Natural killer cell treated with Interleukin-12 subunit alpha and Interleukin-12 subunit beta and Interleukin-15 and Interleukin-18, amount 100 ng/mL, for 72 hours (primary cell): ENCODE measurements at regions not wholly inside any gene's neighbourhood (a gene's known extent, or its start where the extent isn't known, plus 50 kb on each side); places are given as distances from the start of the nearest gene placed in this dataset.
"Not testable (repeated sequence)": the region's sequence is repeated elsewhere in the genome, so short reads cannot be mapped to it uniquely, and the experiment has no call there.

Experiments used
- ATAC-seq, 2 donors: fragments of 150-1000 bp; cut with Tn5 transposase in 1 of 2; sonication (Bioruptor Pico), chemical (Tn5 transposase) in 1 of 2; 2 replicates each; pipeline ENCODE4 v1.10.0; 2021
- DNase-seq: peaks from one replicate; pipeline ENCODE4 v3.0.0; 2022; ENCODE audit warnings: low spot score
- H3K27ac Mint-ChIP-seq, 2 donors: 1 replicate in 1 of 2; 2 replicates in 1 of 2; pipeline ENCODE4 v1.8.0; 2022; ENCODE audit warnings: mixed read lengths in 2 of 2, mild to moderate bottlenecking in 1 of 2, moderate library complexity in 1 of 2
- H3K27me3 Mint-ChIP-seq, 2 donors: 1 replicate in 1 of 2; 2 replicates in 1 of 2; pipeline ENCODE4 v1.8.0; 2022; ENCODE audit warnings: mixed read lengths in 2 of 2
- H3K36me3 Mint-ChIP-seq: one replicate; pipeline ENCODE4 v1.8.0; 2022; ENCODE audit warnings: mixed read lengths
- H3K4me1 Mint-ChIP-seq, 2 donors: 1 replicate in 1 of 2; 2 replicates in 1 of 2; pipeline ENCODE4 v1.8.0; 2022; ENCODE audit warnings: low read depth in 2 of 2, mixed read lengths in 2 of 2, mild to moderate bottlenecking in 1 of 2
- H3K4me3 Mint-ChIP-seq: one replicate; pipeline ENCODE4 v1.8.0; 2022; ENCODE audit warnings: mixed read lengths
- H3K9me3 Mint-ChIP-seq: 2 replicates; pipeline ENCODE4 v1.8.0; 2022; ENCODE audit warnings: mixed read lengths

DNA sequence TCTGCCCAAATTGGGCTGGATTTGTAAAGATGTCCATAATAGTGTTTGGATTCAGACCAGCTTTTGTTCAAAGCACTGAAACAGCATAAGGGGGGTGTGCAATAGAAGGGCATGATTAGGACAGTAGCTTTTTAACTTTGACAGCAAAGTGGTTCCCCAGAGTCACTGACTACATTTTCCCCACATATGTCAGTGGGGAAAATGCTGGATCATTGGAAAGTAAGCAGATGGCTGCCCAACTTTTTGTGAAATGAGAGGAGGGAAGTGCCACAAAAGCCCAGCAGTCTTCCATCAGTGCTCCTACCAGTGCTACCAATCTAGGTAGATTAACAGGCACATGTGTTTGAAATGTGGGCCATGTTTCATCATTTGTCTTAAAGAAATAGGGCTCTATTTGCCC, 162.8 kb downstream of the FZD1 start:
- Mint-ChIP-seq H3K4me1 (no peaks in the 10 kb centered on the region), H3K36me3 (no peaks in the 10 kb centered on the region), H3K27ac (no peak overlapping the region), H3K4me3 (no peak overlapping the region), H3K9me3 (peaks cover 12% of the 10 kb centered on the region), H3K27me3 (no peaks in the 10 kb centered on the region)
- DNase-seq: no peak
- ATAC-seq: no peak

- no peak for DNase-seq
- no peak for ATAC-seq
- Mint-ChIP-seq H3K9me3 (peaks cover 8% of the 10 kb centered on the region), H3K4me1 (no peaks in the 10 kb centered on the region), H3K27me3 (no peaks in the 10 kb centered on the region), H3K36me3 (no peaks in the 10 kb centered on the region), H3K27ac (no peak overlapping the region), H3K4me3 (no peak overlapping the region)
Measured at GRCh38 chr7:91431601-91432000, 167.4 kb downstream of the FZD1 start.

- H3K27ac Mint-ChIP-seq: no peak overlapping the region
- H3K4me3 Mint-ChIP-seq: no peak overlapping the region
- H3K27me3 Mint-ChIP-seq: no peaks in the 10 kb centered on the region
- H3K4me1 Mint-ChIP-seq: no peaks in the 10 kb centered on the region
- DNase-seq (no peak), ATAC-seq (no peak)
- peaks cover 10% of the 10 kb centered on the region for H3K36me3 Mint-ChIP-seq
- peaks cover 26% of the 10 kb centered on the region for H3K9me3 Mint-ChIP-seq
Measured at GRCh38 chr7:91434836-91435235, 170.6 kb downstream of the FZD1 start.

DNA sequence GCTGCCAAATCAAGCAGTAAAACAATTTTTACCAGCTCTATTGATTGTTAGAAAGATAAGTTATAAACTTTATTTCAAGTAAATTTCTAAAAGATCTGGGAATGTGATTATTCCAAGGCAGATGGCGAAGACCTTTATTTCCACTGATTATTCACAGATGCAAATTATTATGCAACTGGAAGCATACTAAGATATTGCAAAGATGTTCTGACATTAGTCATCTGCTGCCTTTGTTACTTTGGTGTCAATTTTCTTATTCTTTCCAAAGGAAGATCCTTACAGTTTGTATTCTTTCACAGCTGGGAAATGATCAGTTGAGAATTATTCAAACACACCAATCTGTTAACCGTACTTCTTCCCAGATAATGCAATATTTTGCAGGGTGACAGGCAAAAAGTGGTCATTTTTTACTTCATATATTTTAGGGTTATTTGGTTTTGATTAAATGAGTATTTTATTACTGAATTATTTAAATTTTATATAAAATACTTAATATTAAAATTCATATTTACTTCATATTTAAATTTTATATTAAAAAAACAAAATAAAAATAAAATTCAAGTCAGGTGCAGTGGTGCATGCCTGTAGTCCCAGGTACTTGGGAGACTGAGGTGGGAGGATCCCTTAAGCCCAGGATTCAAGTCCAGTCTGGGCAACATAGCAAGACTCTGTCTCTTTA, 171.3 kb downstream of the FZD1 start:
- peaks cover 10% of the 10 kb centered on the region for H3K36me3 Mint-ChIP-seq
- H3K9me3 Mint-ChIP-seq: peaks cover 28% of the 10 kb centered on the region
- ATAC-seq (no peak), DNase-seq (no peak)
- H3K27ac Mint-ChIP-seq: no peak overlapping the region
- H3K4me1 Mint-ChIP-seq: no peaks in the 10 kb centered on the region
- no peak overlapping the region for H3K4me3 Mint-ChIP-seq
- H3K27me3 Mint-ChIP-seq: no peaks in the 10 kb centered on the region

- no peak for ATAC-seq
- Mint-ChIP-seq H3K4me1 (no peaks in the 10 kb centered on the region), H3K4me3 (no peak overlapping the region), H3K9me3 (peaks cover 25% of the 10 kb centered on the region), H3K27ac (no peak overlapping the region), H3K36me3 (peaks cover 10% of the 10 kb centered on the region), H3K27me3 (no peaks in the 10 kb centered on the region)
- DNase-seq: no peak
Measured at GRCh38 chr7:91436655-91437054, 172.4 kb downstream of the FZD1 start.

GRCh38 chr7:91440198-91440597, 176.0 kb downstream of the FZD1 start:
- not testable (repeated sequence) for H3K27me3 Mint-ChIP-seq, H3K27ac Mint-ChIP-seq, H3K36me3 Mint-ChIP-seq, DNase-seq, ATAC-seq, H3K4me3 Mint-ChIP-seq, H3K4me1 Mint-ChIP-seq
- peaks cover 32% of the 10 kb centered on the region for H3K9me3 Mint-ChIP-seq

- Mint-ChIP-seq H3K4me3 (no peak overlapping the region), H3K9me3 (peaks cover 31% of the 10 kb centered on the region), H3K36me3 (peaks cover 18% of the 10 kb centered on the region), H3K27ac (no peak overlapping the region), H3K27me3 (no peaks in the 10 kb centered on the region), H3K4me1 (no peaks in the 10 kb centered on the region)
- no peak for DNase-seq
- ATAC-seq: no peak
Measured at GRCh38 chr7:91443862-91444261, 179.6 kb downstream of the FZD1 start.

DNA sequence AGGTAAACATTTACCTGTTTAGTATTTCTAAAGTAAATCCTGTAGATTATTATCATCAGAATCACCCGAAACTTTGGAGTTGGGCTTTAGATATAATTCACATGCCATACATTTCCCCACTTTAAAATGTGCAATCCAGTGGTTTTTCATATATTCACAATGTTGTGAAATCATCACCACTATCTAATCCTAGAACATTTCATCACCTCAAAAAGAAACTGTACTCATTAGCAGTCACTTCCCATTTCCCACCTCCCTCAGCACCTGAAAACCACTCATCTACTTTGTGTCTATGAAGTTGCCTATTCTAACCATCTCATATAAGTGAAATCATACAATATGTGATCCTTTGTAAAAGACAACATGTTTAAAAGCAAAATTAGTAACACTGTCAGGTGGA, 182.6 kb downstream of the FZD1 start:
- H3K27me3 Mint-ChIP-seq: no peaks in the 10 kb centered on the region
- H3K36me3 Mint-ChIP-seq: peaks cover 17% of the 10 kb centered on the region
- H3K27ac Mint-ChIP-seq: no peak overlapping the region
- DNase-seq (no peak), ATAC-seq (no peak)
- H3K4me1 Mint-ChIP-seq: no peaks in the 10 kb centered on the region
- H3K4me3 Mint-ChIP-seq: no peak overlapping the region
- H3K9me3 Mint-ChIP-seq: peaks cover 28% of the 10 kb centered on the region

GRCh38 chr7:91455411-91455810, 191.2 kb downstream of the FZD1 start:
- Mint-ChIP-seq H3K4me3 (no peak overlapping the region), H3K27me3 (no peaks in the 10 kb centered on the region), H3K4me1 (no peaks in the 10 kb centered on the region), H3K9me3 (peaks cover 7% of the 10 kb centered on the region), H3K36me3 (peaks cover 6% of the 10 kb centered on the region), H3K27ac (no peak overlapping the region)
- DNase-seq (no peak), ATAC-seq (no peak)

DNA sequence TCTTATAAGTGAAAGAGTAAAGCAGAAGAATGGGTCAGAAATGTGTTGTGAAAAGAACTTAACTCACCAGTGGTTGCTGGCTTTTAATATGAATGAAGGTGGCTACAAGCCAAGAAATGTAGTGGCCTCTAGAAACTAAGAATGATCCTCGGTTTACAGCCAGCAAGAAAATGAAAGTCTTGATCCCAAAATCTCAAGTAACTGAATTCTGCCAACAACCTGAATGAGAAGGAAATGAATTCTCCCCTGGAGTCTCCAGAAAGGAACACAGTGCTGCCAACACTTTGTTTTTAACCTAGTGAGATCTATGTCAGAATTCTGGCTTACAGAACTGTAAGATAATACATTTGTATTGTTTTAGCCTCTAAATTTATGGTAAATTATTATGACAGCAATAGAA, 193.0 kb downstream of the FZD1 start:
- Mint-ChIP-seq H3K27me3 (no peaks in the 10 kb centered on the region), H3K9me3 (peaks cover 7% of the 10 kb centered on the region), H3K4me1 (no peaks in the 10 kb centered on the region), H3K27ac (no peak overlapping the region), H3K36me3 (peaks cover 6% of the 10 kb centered on the region), H3K4me3 (no peak overlapping the region)
- no peak for DNase-seq
- no peak for ATAC-seq

DNA sequence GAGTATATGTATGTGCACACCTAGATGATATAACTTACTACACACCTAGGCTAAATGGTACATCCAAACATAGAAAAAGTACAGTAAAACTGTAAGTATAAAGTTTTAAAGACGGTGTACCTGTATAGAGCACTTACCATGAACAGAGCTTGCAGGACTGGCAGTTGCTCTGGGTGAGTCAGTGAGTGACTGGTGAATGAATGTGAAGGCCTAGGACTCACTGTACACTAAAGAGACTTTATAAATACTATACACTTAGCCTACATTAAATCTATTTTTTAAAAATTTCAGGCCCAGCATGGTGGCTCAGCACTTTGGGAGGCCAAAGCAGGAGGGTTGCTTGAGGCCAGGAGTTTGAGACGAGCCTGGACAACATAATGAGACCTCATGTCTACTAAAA, 195.3 kb downstream of the FZD1 start:
- Mint-ChIP-seq H3K36me3 (peaks cover 6% of the 10 kb centered on the region), H3K9me3 (peaks cover 12% of the 10 kb centered on the region), H3K4me1 (no peaks in the 10 kb centered on the region), H3K27me3 (no peaks in the 10 kb centered on the region), H3K4me3 (no peak overlapping the region), H3K27ac (no peak overlapping the region)
- DNase-seq: no peak
- no peak for ATAC-seq

DNA sequence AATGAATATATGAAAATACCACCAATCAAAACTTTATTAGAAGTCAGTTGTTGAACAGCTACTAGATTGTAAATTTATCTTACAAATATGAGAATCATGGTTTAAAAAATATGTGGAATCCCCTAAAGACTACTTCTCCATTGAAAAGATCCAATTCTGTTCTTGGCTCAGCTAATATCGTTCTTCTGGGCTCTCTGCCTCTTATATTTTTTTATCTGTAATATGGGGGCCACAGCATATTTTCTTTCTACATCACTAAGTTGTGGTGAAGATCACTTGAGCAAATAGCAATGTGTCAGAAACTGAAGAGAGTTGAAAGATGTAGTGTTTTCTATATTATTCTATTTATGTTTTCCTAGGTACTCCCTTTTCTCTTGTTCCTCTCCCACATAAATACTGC, 198.1 kb downstream of the FZD1 start:
- Mint-ChIP-seq H3K4me1 (no peaks in the 10 kb centered on the region), H3K4me3 (no peak overlapping the region), H3K27ac (no peak overlapping the region), H3K27me3 (no peaks in the 10 kb centered on the region), H3K9me3 (peaks cover 8% of the 10 kb centered on the region), H3K36me3 (peaks cover 6% of the 10 kb centered on the region)
- DNase-seq: no peak
- ATAC-seq: no peak

- DNase-seq: no peak
- Mint-ChIP-seq H3K4me1 (no peaks in the 10 kb centered on the region), H3K27me3 (no peaks in the 10 kb centered on the region), H3K36me3 (no peaks in the 10 kb centered on the region), H3K4me3 (no peak overlapping the region), H3K27ac (no peak overlapping the region), H3K9me3 (peaks cover 5% of the 10 kb centered on the region)
- ATAC-seq: no peak
Measured at GRCh38 chr7:91463330-91463729, 199.1 kb downstream of the FZD1 start.

GRCh38 chr7:91465595-91466061, 201.4 kb downstream of the FZD1 start:
- no peaks in the 10 kb centered on the region for H3K4me1 Mint-ChIP-seq
- H3K27me3 Mint-ChIP-seq: no peaks in the 10 kb centered on the region
- DNase-seq (no peak), ATAC-seq (no peak)
- no peak overlapping the region for H3K27ac Mint-ChIP-seq
- H3K9me3 Mint-ChIP-seq: peaks cover 10% of the 10 kb centered on the region
- H3K36me3 Mint-ChIP-seq: no peaks in the 10 kb centered on the region
- no peak overlapping the region for H3K4me3 Mint-ChIP-seq

DNA sequence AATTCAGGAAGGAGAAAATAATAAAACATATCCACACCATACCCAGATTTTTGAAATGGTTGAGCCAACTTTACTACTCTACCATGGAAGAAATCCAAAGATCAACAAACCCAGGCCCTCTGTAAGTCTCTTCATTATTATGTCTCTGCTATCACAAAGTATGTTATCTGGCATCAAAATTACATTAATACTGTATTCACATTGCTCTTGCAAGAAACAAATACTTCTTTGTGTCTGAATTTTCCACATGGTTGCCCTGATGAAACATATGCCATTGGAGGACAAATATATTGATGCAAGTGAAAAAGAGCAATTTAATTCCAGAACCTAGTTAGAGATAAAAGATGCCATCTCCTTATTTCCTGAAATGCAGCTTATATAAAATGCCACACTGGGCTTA, 204.0 kb downstream of the FZD1 start:
- peaks cover 11% of the 10 kb centered on the region for H3K9me3 Mint-ChIP-seq
- no peaks in the 10 kb centered on the region for H3K4me1 Mint-ChIP-seq
- no peak overlapping the region for H3K4me3 Mint-ChIP-seq
- DNase-seq: no peak
- no peak for ATAC-seq
- no peak overlapping the region for H3K27ac Mint-ChIP-seq
- no peaks in the 10 kb centered on the region for H3K27me3 Mint-ChIP-seq
- no peaks in the 10 kb centered on the region for H3K36me3 Mint-ChIP-seq
